ENCODE measurements at regions not wholly inside any gene's neighbourhood (a gene's known extent, or its start where the extent isn't known, plus 50 kb on each side); places are given as distances from the start of the nearest gene placed in this dataset.
"Not testable (repeated sequence)": the region's sequence is repeated elsewhere in the genome, so short reads cannot be mapped to it uniquely, and the experiment has no call there.

DNA sequence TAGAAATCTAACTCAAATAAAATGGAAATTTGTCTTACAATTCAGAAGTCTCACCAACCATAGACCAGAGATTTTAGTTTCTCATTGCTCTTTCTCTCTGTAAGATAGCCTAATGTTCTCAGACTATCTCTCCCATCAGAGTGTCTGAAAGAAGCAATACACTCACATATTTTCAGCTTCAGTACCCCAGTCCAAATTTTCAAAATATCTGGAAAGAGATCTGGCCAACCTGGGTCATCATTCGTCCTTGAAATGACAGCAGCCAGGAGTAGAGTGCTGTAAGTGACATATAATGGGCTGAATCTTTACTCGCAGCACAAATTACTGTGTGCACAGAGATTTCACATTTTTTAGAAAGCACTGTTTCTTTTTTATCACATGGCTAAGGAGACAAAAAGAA, 313.3 kb upstream of the PRR16 start:
- no peak for DNase-seq (ENCODE audit: low read depth)

DNA sequence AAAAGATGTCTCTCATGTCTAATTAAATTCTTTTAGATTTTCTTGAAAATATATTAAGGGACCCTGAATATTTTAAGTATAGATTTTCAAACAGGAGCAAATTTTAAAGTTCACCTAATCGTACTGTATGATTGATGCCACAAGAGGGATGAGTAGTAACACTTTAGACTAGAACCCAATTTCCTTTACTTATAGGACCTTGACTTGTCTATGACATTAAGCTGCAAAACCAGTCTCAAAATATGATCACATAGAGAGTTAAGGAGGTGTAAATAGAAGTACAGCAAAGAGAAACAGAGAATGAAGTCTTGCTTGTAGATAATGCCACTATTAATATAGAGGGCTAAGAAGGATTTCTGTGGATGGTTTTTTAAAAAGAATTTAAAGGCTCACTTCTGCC, 312.9 kb upstream of the PRR16 start:
- DNase-seq (ENCODE audit: low read depth) = no peak

DNA sequence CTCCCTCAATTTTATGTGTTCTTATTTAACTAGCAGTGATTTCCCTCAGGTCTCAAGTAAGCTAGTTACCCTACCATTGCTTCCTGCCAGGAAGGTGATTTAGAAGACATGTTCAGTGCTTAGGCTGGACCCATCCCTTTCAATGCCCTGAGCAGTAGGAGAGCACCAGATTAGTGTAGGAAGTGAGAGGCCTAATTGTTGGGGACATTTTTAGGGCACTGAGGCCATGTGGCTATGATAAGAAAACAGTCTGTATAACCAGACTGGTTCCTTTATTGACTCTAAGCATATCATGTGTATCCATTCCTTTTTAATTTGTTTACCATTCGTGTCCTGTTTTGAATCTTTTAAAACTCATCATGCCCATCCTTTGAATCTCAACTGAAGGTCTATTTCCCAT, 312.3 kb upstream of the PRR16 start:
- no peak for DNase-seq (ENCODE audit: low read depth)

DNA sequence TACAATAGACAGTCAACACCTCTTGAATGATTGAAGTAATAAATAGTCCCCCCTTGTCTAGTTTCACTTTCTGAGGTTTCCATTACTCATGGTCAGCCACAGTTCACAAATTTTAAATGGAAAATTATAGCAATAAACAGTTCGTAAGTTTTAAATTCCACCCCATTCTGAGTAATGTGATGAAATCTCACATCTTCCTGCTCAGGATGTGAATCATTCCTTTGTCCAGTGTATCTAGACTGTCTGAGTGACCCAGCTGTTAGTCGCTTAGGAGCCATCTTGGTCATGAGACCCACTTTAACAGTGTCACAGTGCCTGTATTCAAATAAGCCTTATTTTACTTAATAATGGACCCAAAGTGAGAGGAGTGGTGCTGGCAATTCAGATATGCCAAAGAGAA, 311.6 kb upstream of the PRR16 start:
- DNase-seq (ENCODE audit: low read depth) = peak; percentile 50

DNA sequence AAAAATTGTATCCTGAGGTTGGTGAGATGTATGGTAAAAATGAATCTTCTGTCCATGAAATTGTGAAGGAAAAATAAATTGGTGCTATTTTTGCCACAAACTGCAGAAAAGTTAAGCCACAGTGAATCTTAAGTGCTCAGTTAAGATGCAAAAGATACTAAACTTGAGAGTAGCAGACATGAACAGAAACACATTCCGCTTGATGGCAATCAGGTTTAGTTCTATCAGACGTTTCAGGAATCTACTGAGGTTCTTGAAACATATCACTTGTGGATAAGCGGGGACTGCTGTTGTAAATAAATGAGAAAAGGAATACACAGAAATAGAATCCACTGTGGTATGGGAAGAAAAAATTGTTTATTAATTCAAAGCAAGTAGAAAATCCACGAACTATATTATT, 311.2 kb upstream of the PRR16 start:
- DNase-seq (ENCODE audit: low read depth) = no peak

DNA sequence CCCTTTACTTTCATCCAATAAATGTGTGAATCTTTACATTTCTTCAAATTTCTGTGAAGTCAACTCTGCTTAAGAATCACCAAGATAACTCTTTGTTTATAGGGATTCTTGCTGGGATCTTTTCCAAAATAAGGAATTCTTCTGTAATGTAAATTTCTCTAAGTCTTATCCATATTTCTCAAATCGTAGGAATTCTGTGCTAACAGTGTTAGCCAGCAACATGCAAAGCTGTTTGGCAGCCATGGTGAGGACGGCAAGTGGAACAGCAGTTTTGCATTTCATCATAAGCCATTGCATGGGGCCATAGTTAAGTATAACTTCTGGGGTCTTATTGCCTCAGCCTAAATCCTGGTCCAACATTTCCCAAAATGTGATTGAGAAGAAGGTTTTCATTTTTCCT, 310.5 kb upstream of the PRR16 start:
- DNase-seq (ENCODE audit: low read depth) = no peak

DNA sequence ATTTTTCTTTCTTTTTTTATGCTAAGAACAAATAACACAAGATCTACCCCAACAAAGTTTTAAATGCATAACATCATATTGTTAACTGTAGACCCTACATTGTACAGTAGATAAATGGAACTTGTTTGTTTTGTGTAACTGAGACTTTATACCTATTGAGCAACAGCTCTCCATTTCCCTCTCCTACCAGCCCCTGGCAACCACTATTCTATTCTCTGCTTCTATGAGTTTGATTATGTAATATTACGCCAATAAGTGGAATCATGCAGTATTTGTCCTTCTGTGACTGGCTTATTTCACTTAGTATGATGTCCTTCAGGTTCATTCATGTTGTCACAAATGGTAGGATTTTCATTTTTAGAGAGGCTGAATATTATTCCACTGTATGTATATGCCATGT, 308.2 kb upstream of the PRR16 start:
- DNase-seq (ENCODE audit: low read depth) = no peak

DNA sequence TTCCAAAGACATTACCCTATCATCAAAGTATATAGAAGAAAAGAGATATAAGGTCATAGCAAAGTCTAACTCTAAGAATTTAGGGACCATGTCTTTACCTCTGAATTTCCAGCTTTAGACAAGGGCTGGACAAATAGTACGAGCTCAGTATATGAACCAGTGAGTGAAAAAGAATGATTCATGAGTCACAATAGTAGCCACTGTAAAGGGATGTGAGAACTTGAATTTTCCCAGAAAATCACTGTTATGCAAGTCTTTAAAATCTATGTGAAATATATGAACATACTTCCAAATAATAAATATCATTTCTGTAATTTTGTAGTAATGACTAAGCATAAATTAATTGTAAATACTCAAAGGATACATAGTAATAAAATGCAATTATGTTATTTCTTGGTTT, 305.9 kb upstream of the PRR16 start:
- DNase-seq (ENCODE audit: low read depth) = no peak

DNA sequence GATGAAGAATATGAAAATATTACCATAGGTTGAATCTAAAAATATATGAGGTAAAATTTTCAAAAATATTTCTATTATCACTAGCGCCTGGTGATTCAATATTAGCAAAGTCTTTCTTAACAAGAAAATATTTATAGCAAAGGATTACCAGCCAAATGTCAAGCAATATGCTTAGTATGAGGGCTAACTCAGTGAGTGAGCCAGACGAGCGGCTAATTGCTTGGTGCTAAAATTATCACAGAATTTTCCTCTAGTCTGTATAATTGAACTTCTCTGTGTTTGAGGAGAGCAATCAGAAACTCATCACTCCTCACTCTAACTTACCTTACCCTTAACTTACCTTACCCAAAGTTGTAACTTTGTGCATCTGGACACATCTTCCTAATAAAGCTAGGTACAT, 304.9 kb upstream of the PRR16 start:
- DNase-seq (ENCODE audit: low read depth) = no peak

DNA sequence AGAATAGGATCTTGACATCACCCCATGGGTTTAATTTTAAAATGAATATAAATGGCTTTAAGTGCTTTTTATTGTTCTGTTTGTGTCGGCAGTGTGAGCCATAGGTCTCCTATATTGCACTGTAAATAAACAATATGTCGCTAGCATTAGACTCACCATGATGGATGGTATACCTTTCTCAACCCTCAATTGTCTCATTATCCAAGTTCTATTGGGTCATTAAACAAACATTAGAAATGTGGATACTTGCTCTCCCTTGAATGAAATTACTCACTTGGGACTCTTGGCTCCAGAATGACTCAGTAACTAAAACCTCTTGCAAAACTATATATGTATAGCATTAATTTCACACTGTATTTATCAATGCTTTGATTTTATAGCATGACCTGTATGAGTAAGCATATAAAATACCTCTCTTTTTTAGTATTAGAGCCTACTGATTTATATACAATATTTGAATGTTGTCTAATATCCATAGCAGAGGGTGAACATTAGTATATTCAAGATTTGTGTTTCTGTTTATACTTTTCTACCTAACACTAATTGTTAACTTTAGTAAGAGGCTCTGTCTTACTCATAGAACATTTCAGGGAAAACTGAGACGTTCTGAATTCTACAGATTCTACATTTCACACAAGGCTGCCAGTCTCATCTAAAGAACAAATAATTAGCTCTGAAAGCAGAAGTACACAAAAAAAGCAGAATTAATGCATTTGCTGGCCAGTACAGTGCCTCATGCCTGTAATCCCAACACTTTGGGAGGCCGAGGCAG, 303.8 kb upstream of the PRR16 start:
- no peak for DNase-seq (ENCODE audit: low read depth)

DNA sequence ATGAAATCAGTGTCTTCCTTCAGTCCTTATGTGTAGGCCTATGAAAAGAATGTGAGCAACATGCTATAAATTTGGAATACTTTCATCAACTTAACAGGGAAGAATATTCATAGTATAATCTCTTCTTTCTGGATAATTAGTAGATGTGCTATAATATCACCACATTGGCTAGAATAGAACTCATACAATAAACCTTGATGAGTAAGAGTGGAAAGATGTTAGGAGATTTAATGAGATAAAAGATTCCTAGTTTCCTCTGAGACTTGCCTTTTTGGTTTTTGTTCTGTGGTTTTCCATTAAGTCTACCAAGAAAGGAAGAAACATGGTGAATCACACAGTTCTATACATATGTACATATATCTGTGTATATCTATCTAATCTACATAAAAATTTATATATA, 301.8 kb upstream of the PRR16 start:
- DNase-seq (ENCODE audit: low read depth) = no peak

DNA sequence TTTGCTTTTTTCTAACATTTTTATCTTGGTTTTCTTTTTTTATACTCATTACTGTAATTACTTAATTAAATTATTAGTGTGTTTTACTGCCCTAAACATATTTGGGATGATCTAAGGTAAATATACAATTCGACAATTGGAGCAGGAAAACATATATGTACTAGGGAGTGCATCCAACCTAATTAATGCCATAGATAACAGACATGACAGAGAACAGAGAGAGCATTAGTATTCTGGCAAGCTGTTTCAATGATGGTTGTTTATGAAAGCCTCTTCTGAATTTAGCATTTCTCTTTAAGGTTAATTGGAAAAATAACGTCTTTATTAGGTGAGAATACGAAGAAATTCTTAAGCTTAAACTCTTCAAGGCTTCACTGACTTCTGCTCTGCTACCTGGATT, 300.1 kb upstream of the PRR16 start:
- DNase-seq (ENCODE audit: low read depth) = no peak

DNA sequence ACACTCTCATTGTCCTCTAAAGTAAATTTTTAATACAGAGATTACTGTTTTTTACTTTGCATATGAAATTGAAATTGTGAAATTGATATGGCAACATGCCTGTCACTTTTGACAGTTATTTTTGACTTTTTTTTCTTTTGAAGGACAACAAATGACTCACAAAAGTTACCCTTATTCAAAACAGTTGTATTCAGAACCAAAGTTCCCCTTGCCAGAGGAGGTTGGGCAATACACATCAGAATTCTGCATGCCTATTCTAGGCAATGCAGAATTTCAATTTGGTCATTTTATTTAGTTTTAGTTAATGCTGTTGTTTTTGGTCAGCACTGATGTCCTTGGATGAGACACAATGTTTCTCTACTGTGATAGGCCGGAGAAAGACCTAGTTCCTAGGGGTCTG, 299.1 kb upstream of the PRR16 start:
- DNase-seq (ENCODE audit: low read depth) = no peak

DNA sequence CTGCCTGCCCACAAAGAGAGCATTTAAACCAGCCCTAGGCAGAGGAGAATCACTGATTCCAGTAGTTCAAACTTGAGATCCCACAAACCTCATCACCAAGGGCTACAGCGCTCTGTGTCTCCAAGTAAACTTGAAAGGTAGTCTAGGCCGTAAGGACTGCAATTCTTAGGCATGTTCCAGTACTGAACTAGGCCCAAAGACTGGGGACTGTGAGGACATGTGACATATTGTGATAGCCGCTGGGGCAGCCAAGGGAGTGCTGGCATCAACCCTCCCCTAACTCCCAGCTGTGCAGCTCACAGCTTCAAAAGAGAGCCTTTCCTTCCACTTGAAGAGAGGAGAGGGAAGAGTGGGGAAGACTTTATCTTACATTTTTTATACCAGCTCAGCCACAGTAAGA, 291.0 kb upstream of the PRR16 start:
- no peak for DNase-seq (ENCODE audit: low read depth)

DNA sequence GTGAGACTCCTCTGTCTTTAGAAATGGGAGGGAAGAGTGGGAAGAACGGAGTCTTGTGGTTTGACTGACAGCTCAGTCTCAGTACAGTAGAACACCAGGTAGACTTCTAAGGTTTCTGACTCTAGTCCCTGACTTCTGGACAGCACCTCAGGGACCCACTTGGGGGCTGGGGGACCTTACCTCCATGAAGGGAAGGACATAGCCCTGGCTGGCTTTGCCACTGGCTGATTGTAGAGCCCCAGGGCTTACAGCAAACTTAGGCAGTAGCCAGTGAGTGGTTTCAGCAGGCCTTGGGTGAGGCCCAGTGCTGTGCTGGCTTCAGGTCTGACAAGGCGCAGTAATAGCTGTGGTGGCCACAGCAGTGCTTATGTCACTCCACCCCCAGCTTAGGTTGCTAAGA, 290.0 kb upstream of the PRR16 start:
- DNase-seq (ENCODE audit: low read depth) = no peak

DNA sequence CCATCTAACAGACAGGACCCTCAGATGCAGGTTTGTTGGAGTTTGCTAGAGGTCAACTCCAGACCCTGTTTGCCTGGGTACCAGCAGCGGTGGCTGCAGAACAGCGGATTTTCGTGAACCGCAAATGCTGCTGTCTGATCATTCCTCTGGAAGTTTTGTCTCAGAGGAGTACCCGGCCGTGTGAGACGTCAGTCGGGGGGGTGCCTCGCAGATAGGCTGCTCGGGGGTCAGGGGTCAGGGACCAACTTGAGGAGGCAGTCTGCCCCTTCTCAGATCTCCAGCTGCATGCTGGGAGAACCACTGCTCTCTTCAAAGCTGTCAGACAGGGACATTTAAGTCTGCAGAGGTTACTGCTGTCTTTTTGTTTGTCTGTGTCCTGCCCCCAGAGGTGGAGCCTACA, 282.9 kb upstream of the PRR16 start:
- not testable (repeated sequence) for DNase-seq (ENCODE audit: low read depth)

DNA sequence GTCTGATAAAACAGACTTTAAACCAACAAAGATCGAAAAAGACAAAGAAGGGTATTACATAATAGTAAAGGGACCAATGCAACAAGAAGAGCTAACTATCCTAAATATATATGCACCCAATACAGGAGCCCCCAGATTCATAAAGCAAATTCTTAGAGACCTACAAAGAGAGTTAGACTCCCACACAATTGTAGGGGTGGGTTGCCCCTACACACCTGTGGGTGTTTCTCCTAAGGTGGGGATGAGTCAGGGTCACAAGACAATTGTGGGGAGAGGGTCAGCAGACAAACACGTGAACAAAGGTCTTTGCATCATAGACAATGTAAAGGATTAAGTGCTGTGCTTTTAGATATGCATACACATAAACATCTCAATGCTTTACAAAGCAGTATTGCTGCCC, 269.4 kb upstream of the PRR16 start:
- not testable (repeated sequence) for DNase-seq (ENCODE audit: low read depth)

DNA sequence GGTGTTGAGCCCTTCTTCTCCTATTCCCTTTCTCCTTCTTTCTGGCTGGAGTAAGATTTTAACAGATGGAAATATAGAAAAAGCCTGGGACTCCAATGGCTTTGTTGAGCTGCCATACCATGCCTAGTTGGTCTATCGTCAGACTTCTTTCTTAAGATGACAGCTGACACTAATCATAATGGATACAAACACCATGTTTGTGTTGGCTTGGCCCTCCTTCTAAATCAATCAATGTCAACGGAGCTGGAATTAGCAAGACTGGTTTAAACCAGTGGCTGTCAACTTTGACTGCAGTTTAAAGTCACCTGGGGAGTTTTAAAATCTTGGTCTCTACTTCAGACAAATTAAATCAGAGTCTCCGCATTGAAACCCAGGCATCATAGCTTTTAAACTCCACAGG, 264.5 kb upstream of the PRR16 start:
- DNase-seq (ENCODE audit: low read depth) = no peak

DNA sequence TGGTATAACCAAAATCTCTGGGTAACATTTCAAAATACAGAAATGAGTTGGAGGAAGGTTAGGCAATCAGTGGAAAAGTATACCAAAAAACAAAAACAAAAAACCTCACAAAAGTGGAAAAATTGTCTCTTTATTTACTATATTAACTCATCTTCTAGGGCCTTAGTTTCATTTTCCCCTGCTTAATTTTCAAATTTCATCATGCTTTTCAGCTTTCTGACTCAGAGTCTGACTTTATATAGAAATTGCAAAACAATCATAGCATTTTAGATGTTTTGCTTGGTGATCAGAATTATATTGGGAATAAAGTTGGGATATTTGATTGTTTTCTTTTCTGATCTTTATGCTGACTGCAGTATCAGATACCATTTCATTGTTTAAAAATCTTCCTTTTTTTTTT, 257.0 kb upstream of the PRR16 start:
- no peak for DNase-seq (ENCODE audit: low read depth)

DNA sequence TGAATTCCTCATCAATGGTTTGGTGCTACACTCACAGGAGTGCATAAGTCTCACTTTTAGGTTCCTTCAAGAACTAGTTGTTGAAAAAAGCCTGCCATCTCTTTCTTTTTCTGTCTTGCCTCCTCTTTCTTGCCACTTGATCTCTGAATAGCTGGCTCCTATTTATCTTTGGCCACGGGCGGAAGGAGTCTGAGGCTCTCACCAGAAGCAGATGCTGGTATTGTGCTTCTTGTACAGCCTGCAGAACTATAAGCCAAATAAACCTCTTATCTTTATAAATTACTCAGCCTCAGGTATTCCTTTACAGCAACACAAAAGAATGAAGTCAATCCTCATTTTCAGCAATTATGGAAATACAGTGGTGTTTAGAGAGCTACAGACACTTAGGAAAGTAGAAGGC, 247.1 kb upstream of the PRR16 start:
- no peak for DNase-seq (ENCODE audit: low read depth)

DNA sequence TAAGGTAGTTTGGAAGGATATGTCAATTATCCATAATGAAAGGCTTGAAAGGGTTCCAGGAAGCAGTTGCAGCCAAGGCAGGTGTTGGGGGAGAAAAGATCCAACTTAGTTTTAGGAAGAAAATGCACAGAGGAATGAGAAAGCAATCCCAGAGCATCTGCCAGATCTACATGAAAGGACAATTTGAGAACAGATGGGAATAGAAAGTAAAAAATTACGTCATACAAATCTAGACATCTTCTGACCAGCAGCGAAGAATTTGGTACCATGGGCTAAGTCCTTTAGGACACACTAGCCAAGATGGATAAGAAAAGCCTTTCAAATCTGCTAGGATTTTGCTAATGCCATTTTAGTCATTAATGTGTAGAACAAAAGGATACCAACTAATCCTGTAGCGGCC, 244.1 kb upstream of the PRR16 start:
- DNase-seq (ENCODE audit: low read depth) = no peak

DNA sequence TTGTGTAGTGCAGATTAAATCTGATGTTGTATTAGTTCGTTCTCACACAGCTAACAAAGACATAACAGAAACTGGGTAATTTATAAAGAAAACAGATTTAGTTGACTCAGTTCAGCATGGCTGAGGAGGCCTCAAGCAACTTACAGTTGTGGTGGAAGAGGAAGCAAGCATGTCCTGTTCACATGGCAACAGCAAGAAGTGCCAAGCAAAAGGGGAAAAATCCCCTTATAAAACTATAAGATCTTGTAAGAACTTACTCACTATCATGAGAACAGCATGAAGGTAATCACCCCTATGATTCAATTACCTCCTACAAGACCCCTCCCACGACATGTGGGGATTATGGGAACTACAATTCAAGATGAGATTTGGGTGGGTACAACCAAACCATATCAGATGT, 238.6 kb upstream of the PRR16 start:
- no peak for DNase-seq (ENCODE audit: low read depth)

DNA sequence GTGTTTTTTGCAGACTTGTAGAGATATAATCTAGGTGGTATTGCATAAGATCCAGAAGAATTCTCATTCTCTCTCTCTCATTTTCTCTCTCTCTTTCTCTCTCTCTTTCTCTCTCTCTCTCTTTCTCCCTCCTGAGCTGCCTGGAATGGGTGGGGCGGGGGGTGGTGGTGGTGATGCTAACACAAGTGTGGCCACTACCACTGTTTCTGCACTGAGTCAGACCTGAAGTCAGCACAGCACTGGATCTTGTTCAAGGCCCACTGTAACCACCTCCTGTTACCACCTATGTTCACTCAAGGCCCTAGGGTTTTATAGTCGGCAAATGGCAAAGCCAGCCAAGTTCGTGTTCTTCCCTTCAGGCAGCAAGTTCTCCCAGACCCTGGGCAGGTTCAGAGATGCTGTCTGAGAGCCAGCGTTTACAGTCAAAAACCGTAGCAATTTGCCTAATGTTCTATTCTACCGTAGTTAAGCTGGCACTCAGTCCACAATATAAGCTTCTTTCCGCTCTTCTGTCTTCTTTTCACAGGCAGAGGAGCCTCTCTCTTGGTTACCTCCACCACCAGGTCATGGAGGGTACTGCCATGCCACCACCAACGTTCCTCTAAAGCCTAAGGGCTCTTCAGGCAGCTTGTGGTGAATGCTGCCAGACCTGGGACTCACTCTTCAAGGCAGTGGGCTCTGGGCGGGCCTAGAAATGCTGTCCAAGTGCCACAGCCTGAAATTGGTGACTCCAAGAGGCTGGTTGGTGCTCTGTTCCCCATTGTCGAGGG, 235.7 kb upstream of the PRR16 start:
- no peak for DNase-seq (ENCODE audit: low read depth)

DNA sequence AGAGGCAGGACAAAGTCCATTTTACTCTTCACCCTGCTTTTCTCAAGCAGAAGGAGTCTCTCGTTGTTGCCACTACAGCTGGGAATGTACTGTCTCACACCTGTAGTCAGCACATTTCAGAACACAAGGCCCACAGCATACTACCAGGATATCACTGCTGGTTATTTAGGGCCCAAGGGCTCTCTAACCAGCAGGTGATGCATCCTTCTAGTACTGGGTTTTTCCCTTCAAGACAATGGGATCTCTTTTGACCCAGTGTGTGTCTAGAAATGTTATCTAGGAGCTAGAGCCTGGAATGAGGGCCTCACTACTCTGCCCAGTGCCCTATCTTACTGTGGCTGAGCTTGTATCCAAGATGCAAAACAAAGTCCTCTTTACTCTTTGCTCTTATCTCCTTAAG, 235.1 kb upstream of the PRR16 start:
- DNase-seq (ENCODE audit: low read depth) = no peak

Measured in fibroblast of the conjunctiva (primary cell).